ENCODE measurements at regions not wholly inside any gene's neighbourhood (a gene's known extent, or its start where the extent isn't known, plus 50 kb on each side); places are given as distances from the start of the nearest gene placed in this dataset.

DNA sequence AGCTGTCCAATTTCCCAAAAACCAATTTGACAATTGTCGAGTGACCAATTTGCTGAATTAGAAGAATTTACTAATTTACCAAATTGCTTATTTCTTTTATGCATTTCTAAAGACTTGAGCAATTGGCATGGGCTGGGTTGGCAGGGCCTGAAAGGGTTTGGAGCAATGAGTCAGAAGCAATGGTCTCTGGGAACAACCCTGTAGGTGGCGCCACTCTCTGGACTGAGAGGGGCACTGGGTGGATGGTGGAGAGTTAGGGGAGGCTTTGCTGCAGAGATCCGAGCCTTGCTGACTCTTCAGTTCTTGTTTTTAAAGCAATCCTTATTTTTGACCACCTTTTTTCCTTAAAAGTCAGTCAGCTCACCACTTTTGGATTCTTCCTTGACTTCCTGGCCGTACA lies 71.5 kb upstream of the RPS23 start:
- no peak for DNase-seq

DNA sequence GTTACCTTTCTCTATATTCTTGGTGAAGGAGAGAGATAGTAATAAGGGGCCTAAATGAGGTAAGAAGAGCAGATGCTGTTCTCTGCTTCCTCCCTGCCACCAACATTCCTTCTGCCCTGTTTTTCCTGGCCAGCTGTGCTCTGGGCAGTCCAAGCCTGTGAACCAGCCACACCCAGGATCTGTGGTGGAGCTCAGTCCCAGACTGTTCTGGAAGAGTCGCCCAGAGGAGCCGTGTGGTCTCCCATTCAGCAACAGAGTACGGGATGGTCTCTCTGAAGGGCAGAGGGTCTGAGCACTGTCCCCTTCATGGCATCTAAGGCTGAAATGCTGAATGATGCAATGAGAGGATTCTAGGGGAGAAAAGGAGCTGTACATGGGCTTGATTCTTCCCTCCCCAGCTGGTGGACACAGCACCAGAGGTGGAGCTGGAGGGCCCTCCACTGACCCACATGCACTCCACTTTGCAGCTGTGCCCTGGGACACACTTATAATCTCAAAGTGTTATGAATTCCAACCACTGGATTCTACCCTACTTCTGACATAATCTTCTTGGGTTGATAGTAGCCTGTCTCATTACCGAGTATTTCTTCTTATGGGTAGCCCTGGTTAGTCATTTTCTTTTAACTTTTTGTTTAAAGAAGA lies 70.8 kb upstream of the RPS23 start:
- DNase-seq: no peak

DNA sequence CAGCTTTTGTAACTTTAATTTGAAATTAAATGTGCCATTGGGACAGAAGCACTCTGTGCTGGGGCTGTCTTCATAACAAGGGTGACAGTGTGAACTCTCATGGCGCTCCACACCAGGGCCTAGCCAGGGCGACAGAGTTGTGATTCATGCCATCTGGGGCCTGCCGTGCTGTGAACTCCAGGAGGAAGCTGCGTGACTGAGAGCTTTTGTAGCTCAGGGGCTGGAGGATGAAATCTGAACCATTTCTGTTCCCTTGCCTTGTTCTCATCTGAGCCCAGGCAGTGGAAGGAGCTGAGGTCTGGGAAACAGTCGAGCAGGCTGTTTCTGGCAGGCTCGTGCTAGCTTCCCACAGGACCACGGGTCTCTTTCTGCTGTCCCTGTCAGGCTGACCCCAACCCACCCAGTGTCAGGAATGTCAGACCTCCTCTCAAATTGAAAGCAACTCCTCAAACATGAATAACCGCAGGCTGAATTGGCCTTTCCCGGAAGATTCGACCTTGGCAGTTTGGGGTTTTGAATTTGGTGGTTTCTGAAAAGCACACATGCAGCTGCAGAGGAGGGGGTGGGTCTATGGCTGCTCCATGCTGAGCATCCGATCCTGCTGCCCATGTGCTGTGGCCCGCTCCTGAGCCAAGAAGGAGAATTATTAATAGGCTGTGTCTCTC lies 69.2 kb upstream of the RPS23 start:
- DNase-seq: no peak

DNA sequence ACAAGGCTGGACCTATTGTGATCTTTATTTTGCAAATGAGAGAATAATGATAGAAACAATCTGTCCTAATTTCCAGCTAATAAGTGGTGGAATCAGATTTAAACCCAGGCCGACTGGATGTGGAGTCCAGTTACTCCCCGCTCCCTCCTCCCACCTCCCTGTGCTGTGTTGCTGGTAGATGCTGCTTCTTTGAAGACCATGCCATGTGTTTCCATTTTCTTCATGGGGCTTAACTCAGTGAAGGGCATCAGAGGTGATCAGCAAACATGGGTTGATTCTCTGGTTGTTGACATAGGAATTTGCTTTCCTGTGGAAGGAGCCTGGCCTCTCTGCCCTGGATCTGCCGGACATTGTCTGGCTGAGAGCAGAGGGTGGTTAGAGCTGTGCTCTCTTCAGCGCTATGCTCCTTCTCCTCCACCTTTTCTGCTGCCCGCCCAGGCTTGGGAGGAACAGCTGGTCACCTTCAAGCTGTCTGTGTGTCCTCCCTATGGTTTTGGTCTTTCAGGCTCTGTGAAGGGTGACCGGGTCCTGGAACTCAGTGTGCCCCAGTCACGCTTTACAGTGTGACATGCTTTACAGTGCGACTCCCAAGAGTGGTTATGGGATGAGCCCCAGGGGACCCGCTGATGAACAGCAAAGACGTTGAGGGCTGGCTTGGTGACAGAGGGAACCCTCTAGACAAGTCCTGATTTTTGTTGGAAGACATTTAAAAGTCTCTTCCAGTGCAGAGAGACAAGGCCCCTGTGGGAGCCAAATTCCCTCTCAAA lies 68.4 kb upstream of the RPS23 start:
- no peak for DNase-seq

DNA sequence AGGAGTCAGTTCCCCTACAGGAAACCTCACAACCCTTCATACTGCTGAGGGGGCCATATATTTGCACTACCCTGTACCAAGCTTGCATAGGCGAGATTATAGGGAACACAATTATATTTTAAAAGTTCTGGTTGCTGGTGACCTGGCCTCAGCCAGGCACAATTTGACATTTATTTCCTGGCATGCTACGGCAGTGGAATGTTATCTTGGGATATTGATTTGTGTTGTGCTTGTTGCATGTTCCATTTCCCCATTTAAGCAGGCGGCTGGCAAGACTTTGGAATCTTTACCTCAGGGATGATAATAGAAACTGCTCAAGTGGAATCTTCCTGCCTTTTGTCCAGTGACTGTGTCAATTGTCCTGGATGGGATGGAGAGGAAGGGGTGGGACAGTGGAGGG lies 67.0 kb upstream of the RPS23 start:
- no peak for DNase-seq

DNA sequence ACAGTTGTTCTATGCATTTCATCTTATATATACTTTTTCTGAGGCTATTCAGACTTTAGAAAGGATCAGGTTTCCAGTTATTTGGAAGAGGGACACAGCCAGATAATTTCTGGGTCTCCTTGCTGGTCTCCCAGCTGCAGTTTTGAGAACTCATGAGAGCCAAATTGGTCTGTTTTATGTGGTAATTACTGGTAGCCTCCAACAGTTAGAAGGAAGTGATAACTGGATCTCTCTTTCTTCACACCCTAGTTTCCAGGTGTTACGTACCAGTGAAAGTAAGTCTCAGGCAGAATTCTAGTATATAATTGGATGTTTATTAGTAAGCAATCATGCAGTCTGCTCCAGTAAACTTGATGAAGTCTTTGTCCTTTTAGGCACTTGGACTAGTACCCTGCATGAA lies 63.2 kb upstream of the RPS23 start:
- no peak for DNase-seq

DNA sequence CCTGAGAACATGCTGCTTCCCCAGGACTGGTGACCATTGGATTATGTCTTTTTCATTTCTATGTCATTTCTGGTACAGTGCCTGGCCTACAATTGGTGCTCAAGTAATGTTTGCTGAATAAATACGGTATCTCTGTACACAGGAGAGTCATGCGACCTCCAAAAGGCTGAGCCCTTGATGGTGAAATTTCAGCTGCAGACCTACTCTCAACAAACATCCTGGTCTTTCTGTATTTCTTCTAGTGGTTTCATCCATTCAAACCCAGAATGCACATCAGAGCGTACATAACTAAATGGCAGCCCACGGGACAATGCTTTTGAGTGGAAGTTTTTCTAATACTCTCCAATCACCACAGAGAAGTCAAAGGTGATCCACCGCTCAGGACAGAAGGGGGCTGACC lies 62.6 kb upstream of the RPS23 start:
- DNase-seq: no peak

DNA sequence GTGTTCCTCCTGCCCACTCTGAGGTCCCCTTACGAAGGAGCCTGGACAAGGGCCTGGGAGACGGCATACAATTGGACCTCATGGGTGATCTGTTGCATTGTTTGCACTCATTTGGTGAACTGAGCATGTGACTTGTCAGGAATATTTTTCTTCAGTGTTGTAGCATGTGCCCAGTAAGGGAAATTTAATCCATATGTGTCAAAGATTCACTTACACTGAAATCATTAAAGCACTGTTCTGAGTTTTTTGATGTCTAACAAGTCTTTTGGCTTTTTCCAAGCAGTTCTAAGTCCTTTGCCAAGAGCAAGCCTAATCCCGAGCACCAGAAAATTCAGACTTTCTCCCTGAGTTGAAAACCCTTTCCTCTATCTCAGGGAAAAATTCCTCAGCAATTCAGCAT lies 61.6 kb upstream of the RPS23 start:
- no peak for DNase-seq

DNA sequence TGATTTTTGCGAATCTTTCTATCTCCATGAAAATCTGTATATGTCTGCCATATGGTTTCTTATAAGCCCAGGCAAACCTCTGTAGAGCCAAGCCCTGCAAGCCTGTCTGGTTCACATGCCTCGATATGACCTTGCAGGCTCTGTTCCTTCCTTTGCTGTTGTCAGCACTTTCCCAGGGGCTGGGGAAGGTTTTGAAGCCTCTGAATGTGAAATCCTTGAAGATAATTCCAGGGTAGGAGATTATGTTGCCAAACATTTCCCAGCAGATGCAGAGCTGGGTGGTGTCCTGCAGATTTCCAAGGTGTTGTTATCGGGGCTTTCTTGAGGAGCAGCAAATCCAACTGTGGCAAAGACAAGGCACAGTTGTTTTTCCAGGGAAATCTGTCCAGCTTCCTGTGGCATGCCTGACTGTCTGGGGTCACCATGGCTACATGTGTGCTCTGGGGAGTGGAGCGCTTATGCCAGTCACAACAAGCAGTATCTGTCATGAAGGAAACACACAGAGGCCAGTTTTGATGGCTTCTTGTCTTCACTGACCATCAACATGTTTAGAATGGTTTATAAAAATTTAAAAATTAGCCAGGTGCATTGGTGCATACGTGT lies 60.7 kb upstream of the RPS23 start:
- no peak for DNase-seq

DNA sequence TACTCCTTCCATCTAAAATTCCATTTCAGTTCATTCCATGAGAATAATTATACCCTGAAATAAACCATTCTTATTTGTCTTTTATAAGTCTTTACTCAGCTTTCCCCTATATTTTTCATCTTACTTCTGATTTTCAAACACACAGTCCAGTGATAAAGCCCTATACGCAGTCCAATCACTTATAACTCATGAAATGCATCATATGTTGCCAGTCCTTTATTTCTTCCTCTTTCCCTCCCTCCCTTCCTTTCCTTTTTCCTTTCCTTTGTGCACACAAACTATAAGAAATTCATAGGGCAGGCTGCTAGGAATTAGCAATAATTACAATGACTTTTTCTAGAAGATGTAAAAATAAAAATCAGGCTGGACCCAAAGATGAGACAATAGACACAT lies 58.8 kb upstream of the RPS23 start:
- DNase-seq: no peak

DNA sequence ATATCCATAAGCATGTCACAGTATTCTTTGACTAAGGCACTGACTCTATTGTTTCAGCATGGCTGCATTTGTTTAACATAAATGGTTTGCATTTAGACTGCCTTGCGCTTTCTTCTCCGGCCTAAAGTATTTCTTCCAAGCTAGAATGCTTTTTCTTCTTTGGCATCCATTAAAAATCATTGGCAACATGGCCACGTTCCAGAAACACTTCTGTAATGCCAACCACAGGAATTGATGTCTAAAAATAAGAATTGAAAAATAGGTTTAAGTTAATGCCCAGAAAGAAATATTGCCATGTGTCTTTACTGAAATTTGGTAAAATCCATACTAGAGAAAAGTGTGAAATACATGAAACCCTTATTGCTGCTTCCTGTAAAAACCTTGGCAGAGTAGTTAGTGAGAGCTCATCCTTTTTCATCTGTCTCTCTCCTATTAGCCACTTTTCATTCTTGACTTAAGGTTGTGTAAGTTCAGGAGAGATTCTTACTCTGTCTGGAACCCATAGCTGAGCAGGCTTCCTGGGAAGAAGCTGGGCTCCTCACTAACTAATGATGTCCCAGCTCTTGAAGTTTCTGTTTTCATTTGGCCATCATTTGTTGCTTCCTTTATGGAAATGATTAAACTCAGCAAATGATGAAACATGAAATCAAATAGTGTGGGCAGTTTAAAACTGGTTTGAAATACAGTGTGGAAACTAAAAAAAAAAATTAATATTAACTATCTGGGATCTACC lies 58.2 kb upstream of the RPS23 start:
- DNase-seq: no peak

DNA sequence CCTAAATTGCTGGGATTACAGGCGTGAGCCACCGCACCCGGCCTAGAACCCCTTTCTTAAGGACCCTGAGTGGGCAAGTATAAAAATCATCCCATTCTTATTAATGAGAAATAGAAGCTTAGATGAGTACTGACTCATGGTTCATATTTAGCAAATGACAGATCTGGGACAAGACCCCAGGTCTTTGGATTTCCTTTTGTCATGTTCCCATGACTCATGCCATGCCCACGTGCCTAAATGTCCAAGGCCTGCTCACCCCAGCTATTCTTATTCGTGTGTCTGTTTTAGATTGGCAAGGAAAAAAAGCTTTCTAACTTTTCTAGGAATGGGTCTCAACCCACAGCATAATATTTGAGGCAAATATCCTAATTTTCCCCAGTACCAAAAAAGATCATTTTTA lies 57.7 kb upstream of the RPS23 start:
- no peak for DNase-seq

DNA sequence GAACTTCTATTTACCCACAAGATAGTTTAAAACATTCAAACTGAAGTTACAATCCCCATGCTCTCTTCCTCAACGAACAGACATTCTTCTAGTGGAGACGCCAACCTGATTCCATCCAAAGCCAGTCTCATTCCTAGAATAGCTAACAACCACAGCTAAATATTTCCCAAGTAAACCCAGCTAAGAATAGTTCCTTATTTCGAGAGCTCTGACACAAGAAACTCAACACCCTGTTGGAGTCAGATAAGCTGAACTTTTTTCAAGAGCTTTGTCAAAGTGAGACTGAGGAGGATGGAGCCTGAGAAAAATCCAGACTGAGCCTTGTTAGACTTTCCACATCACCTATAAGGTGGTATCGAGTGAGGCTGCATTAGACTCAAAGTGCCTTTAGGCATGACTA lies 56.7 kb upstream of the RPS23 start:
- no peak for DNase-seq

DNA sequence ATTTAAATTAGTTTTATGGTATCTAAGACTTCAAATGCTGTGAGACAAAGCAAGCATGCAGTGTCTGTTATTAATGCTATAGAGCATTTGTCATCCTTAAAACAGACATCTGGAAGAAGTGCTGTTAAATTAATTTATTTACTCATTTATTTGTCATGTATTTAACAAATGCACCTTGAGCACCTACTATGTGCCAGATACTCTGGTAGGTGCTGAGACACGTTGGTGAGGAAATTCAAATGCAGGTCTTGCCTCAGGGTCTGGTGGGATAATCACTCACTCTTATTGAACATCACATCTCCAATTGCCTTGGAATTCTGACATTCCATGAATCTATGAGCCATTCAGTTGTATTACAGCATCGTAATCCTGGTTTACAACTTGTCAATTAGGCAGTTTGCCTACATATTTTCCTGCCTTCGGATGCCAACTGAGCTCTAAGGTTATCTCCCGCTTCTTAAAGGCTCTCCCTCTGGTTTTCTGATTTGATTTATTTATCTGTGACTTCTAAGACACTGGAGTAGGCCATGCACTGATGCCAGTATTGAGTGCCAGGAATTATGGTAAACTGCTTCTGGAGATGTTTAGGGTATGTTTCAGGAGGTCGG lies 56.0 kb upstream of the RPS23 start:
- no peak for DNase-seq

DNA sequence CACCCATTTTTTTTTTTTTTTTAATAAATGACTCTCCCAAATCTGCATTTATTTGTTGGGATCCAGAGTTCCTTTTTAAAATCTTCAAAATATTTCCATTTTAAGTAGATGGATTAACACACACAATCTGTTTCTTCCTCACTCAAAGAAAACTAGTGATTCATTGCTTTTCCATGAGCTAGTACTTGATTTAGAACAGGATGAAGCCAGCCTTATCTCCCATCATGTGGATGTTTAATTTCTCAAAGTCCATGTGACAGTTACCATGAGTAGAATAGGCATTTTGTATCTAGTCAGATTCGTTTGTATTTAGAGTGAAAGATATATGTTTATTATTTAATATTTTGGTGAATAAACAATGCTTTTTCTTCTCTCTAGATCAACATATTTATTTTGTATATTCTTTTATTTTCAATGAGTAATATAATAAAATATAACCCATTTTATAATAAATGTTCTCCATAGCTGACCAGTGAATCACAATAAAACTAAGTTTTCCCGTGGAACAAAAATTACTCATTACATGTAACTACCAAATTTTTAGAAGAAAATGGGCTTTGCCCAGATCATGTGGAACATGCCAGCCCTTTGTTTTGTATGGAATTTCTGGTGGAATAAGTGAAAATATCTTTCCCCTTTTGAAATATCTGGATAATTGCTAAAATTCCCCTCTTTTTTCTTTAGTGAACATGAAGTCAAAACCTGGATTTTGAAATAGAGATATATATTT lies 54.9 kb upstream of the RPS23 start:
- DNase-seq: no peak

DNA sequence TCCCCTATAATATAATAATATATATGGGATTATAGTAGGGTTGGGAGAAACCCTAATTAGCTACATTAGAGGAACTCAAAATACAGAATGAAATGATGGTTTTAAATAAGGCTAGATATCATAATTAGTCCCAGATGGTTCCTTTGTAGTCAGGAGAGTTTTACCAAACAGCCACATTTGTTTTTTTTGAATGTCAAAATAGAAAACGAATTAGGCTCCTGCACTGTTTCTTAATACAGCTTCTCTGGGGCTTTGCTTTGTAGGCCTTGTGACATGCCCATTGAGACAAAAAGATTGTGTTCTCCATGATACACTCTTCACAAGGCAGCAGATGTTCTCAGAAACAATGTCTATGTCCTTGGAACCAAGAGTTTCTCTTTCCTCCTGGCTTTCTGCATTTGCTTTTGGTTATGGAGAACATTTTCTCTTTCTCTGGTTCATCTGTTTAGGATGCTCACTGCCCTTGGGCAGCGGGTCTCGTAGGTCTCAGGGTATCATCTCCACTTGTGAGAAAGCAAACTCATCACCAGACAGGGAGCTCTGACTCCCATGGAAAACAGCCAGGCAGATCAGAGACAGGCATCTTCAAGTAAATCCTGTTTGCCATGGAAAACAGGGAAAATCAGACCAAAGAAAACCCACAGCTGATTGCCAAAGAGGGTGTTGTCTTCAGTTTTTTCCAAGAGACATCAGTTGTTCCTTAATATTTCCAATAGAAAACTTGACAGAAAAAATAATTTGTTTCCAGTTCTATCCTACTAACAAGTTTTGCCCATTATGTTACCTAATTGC lies 54.1 kb upstream of the RPS23 start:
- no peak for DNase-seq

DNA sequence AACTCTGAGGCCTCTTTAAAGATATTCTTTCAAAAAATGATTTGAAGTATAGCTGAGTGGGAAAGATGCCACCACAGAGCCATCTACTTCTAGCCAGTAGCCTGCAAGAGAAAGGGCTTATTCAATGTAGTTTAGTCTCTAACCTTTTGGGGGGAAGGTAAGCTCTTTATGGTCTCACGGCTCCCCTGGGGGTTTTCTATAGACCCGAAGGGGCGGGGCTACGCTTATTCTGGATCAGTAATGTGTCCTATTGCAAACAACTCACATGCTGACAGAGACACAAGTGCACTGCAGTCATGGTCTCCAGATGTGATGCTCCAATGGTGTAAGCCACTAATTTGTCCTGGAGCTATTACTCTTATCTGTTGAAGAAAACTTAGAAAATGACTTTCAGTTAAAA lies 53.4 kb upstream of the RPS23 start:
- DNase-seq: no peak

DNA sequence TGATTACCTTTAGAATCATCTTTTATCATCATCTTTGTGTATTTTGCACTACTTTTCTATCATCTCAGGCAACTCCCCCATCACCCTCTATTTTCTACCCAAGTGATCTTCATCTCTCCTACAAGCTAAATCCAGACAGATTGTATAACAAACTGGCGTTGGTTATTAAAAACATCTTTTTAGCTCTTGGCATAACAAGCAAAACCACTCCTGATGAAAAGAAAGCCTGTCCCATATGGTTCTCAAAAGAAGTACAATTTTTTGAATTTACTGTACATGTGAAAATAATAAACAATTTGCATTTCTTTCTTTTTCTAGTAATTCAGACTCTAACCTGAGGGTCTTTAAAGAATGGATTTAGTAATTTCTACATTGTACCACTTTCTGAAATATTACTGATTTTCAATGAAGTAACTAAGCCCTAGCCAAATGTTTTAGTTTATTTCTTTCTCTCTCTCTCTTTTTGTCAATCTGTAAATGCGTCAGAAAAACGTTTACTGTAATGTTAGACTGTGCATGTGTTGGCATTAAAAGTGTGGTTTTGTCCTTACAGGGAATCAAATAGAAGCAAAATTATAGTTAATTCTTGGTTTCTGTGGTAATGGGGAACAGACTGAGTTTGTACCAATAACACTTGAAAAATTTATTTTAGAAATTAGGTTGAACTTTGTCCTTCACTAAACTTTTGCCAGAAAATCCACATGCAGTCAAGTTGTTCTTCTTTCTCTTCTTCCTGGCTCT lies 52.5 kb upstream of the RPS23 start:
- no peak for DNase-seq

DNA sequence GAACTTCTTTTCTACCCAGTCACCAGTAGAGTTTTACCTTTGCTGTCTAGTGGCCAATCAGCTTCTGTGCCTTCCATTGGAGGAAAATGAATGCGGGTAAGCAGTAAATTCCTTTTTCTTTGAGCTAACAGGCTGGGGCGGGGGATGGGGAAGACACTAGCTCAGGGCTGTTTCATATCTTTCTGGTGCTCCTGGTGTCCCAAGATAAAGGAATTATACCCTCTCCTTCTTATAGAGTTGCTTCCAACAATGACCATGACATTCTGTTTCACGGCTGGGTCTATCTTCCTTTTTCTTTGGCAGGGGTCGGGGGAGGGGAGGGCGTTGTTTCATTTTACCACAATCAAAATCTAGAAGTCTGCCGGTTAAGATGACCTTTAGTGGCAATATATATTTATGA lies 51.2 kb upstream of the RPS23 start:
- DNase-seq: no peak

Measured in CD4-positive, alpha-beta T cell treated with Interleukin-17A for 1 hour (primary cell).